T-helper 1 cell treated with Interleukin-12 subunit alpha and Interleukin-12 subunit beta and Interleukin-4 antibody, amounts not matched to agents 30 μg/mL and 1 μg/mL, for 36 hours (primary cell): ENCODE measurements at regions not wholly inside any gene's neighbourhood (a gene's known extent, or its start where the extent isn't known, plus 50 kb on each side); places are given as distances from the start of the nearest gene placed in this dataset.

Source experiments
- H3K27ac Mint-ChIP-seq: one replicate; pipeline ENCODE4 v1.8.0; 2021; ENCODE audit warnings: mild to moderate bottlenecking, mixed read lengths
- H3K27me3 Mint-ChIP-seq: one replicate; pipeline ENCODE4 v1.8.0; 2021; ENCODE audit warnings: low read depth, mixed read lengths
- H3K36me3 Mint-ChIP-seq: one replicate; pipeline ENCODE4 v1.8.0; 2021; ENCODE audit warnings: low read depth, mixed read lengths
- H3K4me1 Mint-ChIP-seq: one replicate; pipeline ENCODE4 v1.8.0; 2021; ENCODE audit warnings: low read depth, mixed read lengths
- H3K4me3 Mint-ChIP-seq: one replicate; pipeline ENCODE4 v1.8.0; 2021; ENCODE audit warnings: mild to moderate bottlenecking, moderate library complexity, mixed read lengths
- H3K9me3 Mint-ChIP-seq: one replicate; pipeline ENCODE4 v1.8.0; 2021; ENCODE audit warnings: mixed read lengths

DNA sequence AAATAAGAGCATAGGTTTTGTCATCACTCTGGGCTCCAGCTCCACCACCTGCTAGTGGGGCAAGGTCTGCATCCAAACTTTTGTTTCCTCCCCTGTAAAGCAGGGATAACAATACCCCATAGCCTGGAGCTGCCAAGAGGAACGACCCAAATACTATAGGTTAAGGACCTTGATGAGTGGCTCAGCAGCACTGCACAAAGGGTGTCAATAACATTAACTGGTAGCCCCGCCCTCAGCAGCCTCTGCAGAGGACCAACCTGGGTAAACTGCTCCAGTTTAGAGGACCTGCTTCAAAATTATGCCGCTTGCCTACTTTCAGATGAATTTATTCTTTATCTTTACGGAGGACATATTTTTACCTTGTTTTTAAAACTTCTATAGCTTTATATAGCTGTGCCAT lies 65.8 kb upstream of the RIOK3 start:
- Mint-ChIP-seq H3K27me3 (no peaks in the 10 kb centered on the region), H3K4me3 (no peak overlapping the region), H3K4me1 (peaks cover 16% of the 10 kb centered on the region), H3K27ac (no peak overlapping the region), H3K9me3 (no peaks in the 10 kb centered on the region), H3K36me3 (peaks cover 6% of the 10 kb centered on the region)

DNA sequence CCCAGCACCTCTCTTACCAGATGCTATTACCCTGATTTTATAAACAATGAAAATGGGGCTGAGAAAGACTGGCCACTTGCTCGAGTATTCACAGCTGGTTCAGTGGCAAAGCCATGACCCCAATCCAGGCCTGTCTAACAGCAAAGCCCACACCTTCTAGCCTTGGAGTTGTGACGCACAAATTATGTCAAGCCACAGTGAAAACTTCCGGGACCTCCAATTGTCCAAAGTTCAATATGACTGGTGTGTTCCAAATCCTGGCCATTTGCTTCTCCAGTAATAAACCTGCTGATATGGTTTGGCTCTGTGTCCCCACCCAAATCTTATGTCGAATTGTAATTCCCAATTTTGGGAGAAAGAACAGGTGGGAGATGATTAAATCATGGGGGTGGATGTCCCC lies 64.7 kb upstream of the RIOK3 start:
- no peak overlapping the region for H3K4me3 Mint-ChIP-seq
- H3K4me1 Mint-ChIP-seq, result peaks cover 16% of the 10 kb centered on the region
- H3K27me3 Mint-ChIP-seq, result no peaks in the 10 kb centered on the region
- peaks cover 4% of the 10 kb centered on the region for H3K36me3 Mint-ChIP-seq
- H3K9me3 Mint-ChIP-seq, result no peaks in the 10 kb centered on the region
- H3K27ac Mint-ChIP-seq, result no peak overlapping the region

DNA sequence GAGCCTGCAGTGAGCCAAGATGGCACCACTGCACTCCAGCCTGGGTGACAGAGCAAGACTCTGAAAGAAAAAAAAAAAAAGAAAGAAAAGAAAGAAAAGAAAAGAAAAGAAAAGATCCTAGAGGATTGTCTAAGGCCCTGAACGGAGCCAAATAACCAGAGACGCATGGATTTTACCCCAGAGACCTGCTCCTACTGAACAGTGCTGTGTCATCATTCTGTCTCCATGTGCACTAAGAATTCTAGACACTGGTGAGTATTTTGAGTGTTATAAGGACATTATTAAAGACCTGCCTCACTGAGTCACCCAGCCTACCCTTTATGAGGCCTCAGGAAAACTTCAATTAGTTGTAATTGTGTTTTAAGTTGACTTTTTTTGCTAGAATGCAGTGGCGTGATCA lies 61.9 kb upstream of the RIOK3 start:
- Mint-ChIP-seq H3K9me3 (peaks cover 4% of the 10 kb centered on the region), H3K27me3 (no peaks in the 10 kb centered on the region), H3K36me3 (peaks cover 4% of the 10 kb centered on the region), H3K4me3 (no peak overlapping the region), H3K4me1 (peaks cover under 1% of the 10 kb centered on the region), H3K27ac (no peak overlapping the region)

DNA sequence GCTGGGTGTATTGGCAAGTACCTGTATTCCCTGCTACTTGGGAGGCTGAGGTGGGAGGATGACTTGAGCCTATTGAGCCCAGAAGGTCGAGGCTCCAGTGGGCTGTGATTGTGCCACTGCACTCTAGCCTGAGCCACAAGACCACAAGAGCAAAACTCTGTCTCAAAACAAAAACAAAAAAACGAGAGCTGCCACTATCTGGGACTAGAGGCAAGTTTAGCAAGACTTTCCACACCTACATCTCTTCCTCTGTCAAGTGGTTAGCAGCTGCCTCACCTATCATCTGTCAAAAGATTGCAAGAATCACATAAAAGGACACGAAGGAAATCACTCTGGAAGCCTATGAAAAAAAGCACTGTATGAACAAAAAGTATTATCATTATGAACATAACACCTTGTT lies 55.2 kb upstream of the RIOK3 start:
- peaks cover 14% of the 10 kb centered on the region for H3K4me1 Mint-ChIP-seq
- peaks cover 2% of the 10 kb centered on the region for H3K36me3 Mint-ChIP-seq
- no peaks in the 10 kb centered on the region for H3K27me3 Mint-ChIP-seq
- no peak overlapping the region for H3K27ac Mint-ChIP-seq
- H3K4me3 Mint-ChIP-seq, result no peak overlapping the region
- H3K9me3 Mint-ChIP-seq, result peaks cover 4% of the 10 kb centered on the region

DNA sequence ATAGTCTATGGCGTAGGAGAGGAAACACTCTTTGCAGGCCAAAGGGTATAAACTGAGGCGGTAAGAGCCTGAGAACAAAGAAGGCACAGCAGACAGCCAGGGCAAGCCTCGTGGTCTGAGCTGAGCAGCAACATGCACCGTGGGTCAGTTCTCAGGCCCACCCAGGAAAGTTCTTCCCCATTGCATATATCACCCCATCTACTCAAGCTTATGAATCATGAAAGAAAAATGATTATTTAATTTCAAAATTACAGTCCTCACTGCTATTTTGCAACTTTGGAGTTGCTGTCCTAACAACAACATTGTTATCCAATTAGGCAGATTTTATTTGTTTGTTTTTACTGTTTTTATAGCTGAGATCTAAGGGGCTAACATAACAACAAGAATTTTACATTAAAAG lies 54.7 kb upstream of the RIOK3 start:
- Mint-ChIP-seq H3K4me1 (peaks cover 14% of the 10 kb centered on the region), H3K27ac (no peak overlapping the region), H3K36me3 (peaks cover 2% of the 10 kb centered on the region), H3K9me3 (peaks cover 4% of the 10 kb centered on the region), H3K4me3 (no peak overlapping the region), H3K27me3 (no peaks in the 10 kb centered on the region)

DNA sequence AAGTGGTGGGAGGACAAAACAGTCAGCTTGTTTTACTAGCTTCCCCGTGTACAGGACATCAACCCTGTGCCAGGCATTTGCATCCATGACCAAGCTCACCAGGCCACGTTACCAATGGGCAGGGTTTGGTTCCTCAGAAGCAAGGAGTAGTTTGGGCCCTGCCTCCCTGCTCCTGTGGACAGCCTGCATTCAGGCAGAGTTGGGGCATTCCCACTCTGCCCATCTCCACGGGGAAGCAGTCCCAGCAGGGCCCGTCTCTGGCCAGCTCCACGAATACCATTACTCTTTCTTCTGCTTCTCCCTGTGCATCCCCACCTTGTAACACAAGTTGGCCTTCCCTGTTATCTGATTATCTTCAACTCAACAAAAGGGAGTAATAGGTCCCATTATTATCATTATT lies 54.0 kb upstream of the RIOK3 start:
- H3K27ac Mint-ChIP-seq, result no peak overlapping the region
- peaks cover 2% of the 10 kb centered on the region for H3K9me3 Mint-ChIP-seq
- no peaks in the 10 kb centered on the region for H3K27me3 Mint-ChIP-seq
- no peak overlapping the region for H3K4me3 Mint-ChIP-seq
- H3K4me1 Mint-ChIP-seq, result peaks cover 14% of the 10 kb centered on the region
- peaks cover 2% of the 10 kb centered on the region for H3K36me3 Mint-ChIP-seq

DNA sequence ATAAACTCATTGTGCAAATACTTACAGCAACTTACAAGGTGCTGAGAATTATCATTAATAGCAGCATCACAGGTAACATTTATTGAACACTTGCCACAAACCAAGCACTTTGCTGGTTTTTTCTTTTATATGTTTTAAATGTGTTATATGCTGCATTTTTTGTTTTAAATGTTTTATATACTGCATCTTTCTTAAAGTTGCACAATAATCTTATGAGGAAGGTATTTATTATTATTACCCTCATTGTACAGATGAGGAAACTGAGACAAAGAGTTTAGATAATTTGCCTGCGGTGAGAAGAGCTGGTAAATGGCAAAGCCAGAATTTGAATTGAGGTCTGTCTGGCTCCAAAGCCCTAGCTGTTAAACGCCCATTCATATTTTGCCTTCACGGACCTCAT lies 52.2 kb upstream of the RIOK3 start:
- Mint-ChIP-seq H3K4me1 (peaks cover 14% of the 10 kb centered on the region), H3K4me3 (no peak overlapping the region), H3K27me3 (no peaks in the 10 kb centered on the region), H3K36me3 (no peaks in the 10 kb centered on the region), H3K27ac (no peak overlapping the region), H3K9me3 (no peaks in the 10 kb centered on the region)

DNA sequence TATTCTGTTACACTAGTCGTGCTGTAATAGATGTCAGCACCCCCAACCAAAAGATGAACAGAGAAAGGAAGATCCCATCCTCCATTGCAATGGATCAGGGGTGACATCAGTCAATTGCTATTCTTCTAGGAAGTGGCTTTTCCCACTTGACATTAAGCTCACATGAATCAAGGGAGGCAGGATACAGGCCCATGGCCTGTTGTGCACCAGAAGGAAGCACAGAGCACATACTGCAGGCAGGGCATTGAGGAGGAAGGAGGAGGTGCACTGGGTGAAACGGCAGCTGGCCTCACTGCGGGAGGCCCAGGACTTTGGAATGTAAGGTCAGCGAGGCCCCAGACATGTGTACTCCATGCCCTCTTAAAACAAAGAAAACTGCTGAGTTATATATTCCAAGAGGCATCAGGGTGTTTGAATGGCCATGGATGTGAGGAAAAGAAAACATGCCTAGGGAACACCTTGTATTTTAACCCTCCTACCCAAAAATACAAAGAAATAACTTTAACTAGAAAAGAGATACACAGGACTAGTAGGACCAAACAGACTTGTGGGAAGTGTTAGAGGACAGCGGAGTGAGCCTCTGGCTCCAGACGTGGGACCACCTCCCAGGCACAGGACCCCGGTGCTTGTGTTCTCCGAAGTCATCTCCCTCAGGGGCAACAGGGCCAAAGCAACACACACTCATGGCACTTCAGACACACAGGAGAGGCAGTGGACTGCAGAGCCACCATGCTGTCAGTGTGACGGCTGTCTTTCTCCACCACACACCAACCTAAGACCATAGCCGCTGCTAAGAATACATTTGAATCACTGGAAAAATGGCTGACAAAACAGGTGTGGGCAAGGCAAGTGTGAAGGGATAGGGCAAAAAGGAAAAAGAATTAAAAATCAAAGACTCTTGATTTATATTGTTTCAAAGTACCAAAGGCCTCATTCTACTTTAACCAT lies 51.4 kb upstream of the RIOK3 start:
- Mint-ChIP-seq H3K4me1 (peaks cover 14% of the 10 kb centered on the region), H3K9me3 (no peaks in the 10 kb centered on the region), H3K27me3 (no peaks in the 10 kb centered on the region), H3K36me3 (no peaks in the 10 kb centered on the region), H3K27ac (no peak overlapping the region), H3K4me3 (no peak overlapping the region)
